ENCODE measurements at regions not wholly inside any gene's neighbourhood (a gene's known extent, or its start where the extent isn't known, plus 50 kb on each side); places are given as distances from the start of the nearest gene placed in this dataset.

GRCh38 chr14:94966868-94967267 lies 190.5 kb downstream of the DICER1 start:
- TF ChIP-seq CTCF (IDR thresholded peaks at IDR 0.05) (no peak), EP300 (IDR thresholded peaks at IDR 0.05) (no peak), POLR2AphosphoS5 (IDR thresholded peaks at IDR 0.05) (no peak), POLR2A (IDR thresholded peaks at IDR 0.05) (no peak)
